CD4-positive, alpha-beta T cell (primary cell): ENCODE measurements at regions not wholly inside any gene's neighbourhood (a gene's known extent, or its start where the extent isn't known, plus 50 kb on each side); places are given as distances from the start of the nearest gene placed in this dataset.
"Not testable (repeated sequence)": the region's sequence is repeated elsewhere in the genome, so short reads cannot be mapped to it uniquely, and the experiment has no call there.

ENCODE experiments used
- ATAC-seq: fragments of 200-7000 bp; cut with Tn5 transposase; one replicate; pipeline ENCODE4 v1.10.0; 2022; ENCODE audit warnings: mild to moderate bottlenecking; ENCODE audit not compliant: poor library complexity
- CTCF ChIA-PET: fragments of 350-600 bp; sonication (Branson Sonifier 250); formaldehyde crosslinking; loops from one replicate; lab custom pipeline; 2021; ENCODE audit warnings: antibody characterized with exemption, inconsistent platforms; lab: Charles Lee
- POLR2A ChIA-PET: fragments of 350-600 bp; sonication (Branson Sonifier 250); formaldehyde crosslinking; loops from one replicate; lab custom pipeline; 2021; ENCODE audit warnings: antibody characterized with exemption, inconsistent platforms; lab: Charles Lee
- DNase-seq, 14 experiments: peaks; one replicate each; pipeline ENCODE4 v3.0.0-alpha.2; 2013 to 2020; ENCODE audit warnings: mixed read lengths in 2 of 14
- H3K27ac ChIP-seq, 2 donors: one replicate each; pipeline versions ENCODE4 v1.5.1 to v1.7.0; 2013; ENCODE audit warnings: low read length in 2 of 2, low read depth in 1 of 2, mild to moderate bottlenecking in 1 of 2
- H3K27me3 ChIP-seq, 2 experiments: 1 replicate in 1 of 2; 2 replicates in 1 of 2; pipeline versions ENCODE4 v1.6.1 to v1.7.0; 2013; ENCODE audit warnings: low read length in 2 of 2, control low read depth in 1 of 2, mild to moderate bottlenecking in 1 of 2, moderate library complexity in 1 of 2; ENCODE audit not compliant: insufficient read depth in 2 of 2, control insufficient read depth in 1 of 2
- H3K36me3 ChIP-seq: one replicate; pipeline ENCODE4 v1.6.1; 2013; ENCODE audit warnings: low read length, control low read depth; ENCODE audit not compliant: insufficient read depth
- H3K4me1 ChIP-seq: one replicate; pipeline ENCODE4 v1.6.1; 2013; ENCODE audit warnings: low read length, control low read depth; ENCODE audit not compliant: insufficient read depth
- H3K4me3 ChIP-seq: one replicate; pipeline ENCODE4 v1.5.1; 2013; ENCODE audit warnings: mild to moderate bottlenecking, low read length, moderate library complexity
- H3K9me3 ChIP-seq, 2 experiments: 1 replicate in 1 of 2; 2 replicates in 1 of 2; pipeline versions ENCODE4 v1.6.1 to v1.7.0; 2013; ENCODE audit warnings: low read length in 2 of 2, mild to moderate bottlenecking in 2 of 2, control low read depth in 1 of 2, moderate library complexity in 1 of 2; ENCODE audit not compliant: control insufficient read depth in 1 of 2, insufficient read depth in 1 of 2
- H3K27ac Mint-ChIP-seq: one replicate; pipeline ENCODE4 v1.8.0; 2020; ENCODE audit warnings: mixed read lengths
- H3K27me3 Mint-ChIP-seq: one replicate; pipeline ENCODE4 v1.8.0; 2021; ENCODE audit warnings: mixed read lengths
- H3K36me3 Mint-ChIP-seq: one replicate; pipeline ENCODE4 v1.8.0; 2021; ENCODE audit warnings: low read depth, mixed read lengths
- H3K4me1 Mint-ChIP-seq: one replicate; pipeline ENCODE4 v1.8.0; 2021; ENCODE audit warnings: low read depth, mixed read lengths
- H3K4me3 Mint-ChIP-seq: one replicate; pipeline ENCODE4 v1.8.0; 2020; ENCODE audit warnings: mild to moderate bottlenecking, mixed read lengths
- H3K9me3 Mint-ChIP-seq: one replicate; pipeline ENCODE4 v1.8.0; 2020; ENCODE audit warnings: mixed read lengths
- CTCF ChIP-seq: fragments of 200-600 bp; IDR thresholded peaks from one replicate; pipeline ENCODE4 v1.8.0; 2022; ENCODE audit warnings: antibody characterized with exemption, mild to moderate bottlenecking
- intact Hi-C, 2 experiments: fragments of 100-400 bp; cut with DNase I in 1 of 2; cut with micrococcal nuclease in 1 of 2; formaldehyde crosslinking; loops; one replicate each; pipeline versions ENCODE4 v1.15.1 to v1.9.0; 2023 to 2025; cut with DNase I, micrococcal nuclease

- ChIA-PET POLR2A (no interaction called here), CTCF (no interaction called here)
- H3K4me3 Mint-ChIP-seq = no peak overlapping the region
- ATAC-seq (no peak), DNase-seq (no peak)
- H3K27ac Mint-ChIP-seq = no peak overlapping the region
- no peak overlapping the region for H3K27ac ChIP-seq
- no peaks in the 10 kb centered on the region for H3K36me3 Mint-ChIP-seq
- H3K4me3 ChIP-seq = no peak overlapping the region
- no peaks in the 10 kb centered on the region for H3K27me3 Mint-ChIP-seq
- no peak for TF ChIP-seq CTCF
- H3K36me3 ChIP-seq = no peaks in the 10 kb centered on the region
- no peaks in the 10 kb centered on the region for H3K9me3 ChIP-seq
- no peaks in the 10 kb centered on the region for H3K4me1 Mint-ChIP-seq
- intact Hi-C loops = no loop called here
- H3K27me3 ChIP-seq = no peaks in the 10 kb centered on the region
- no peaks in the 10 kb centered on the region for H3K4me1 ChIP-seq
- H3K9me3 Mint-ChIP-seq = peaks cover 1% of the 10 kb centered on the region
These were observed 70.5 kb upstream of the ABCB5 start for GRCh38 chr7:20545016-20545415.

GRCh38 chr7:20546958-20547357 lies 68.5 kb upstream of the ABCB5 start:
- H3K4me3 Mint-ChIP-seq, H3K4me1 Mint-ChIP-seq, H3K36me3 ChIP-seq, H3K4me3 ChIP-seq, POLR2A ChIA-PET, H3K4me1 ChIP-seq, H3K36me3 Mint-ChIP-seq, H3K27me3 Mint-ChIP-seq, H3K27me3 ChIP-seq, CTCF ChIA-PET, DNase-seq, H3K27ac ChIP-seq, H3K9me3 Mint-ChIP-seq, ATAC-seq, H3K27ac Mint-ChIP-seq, H3K9me3 ChIP-seq, intact Hi-C loops: not testable (repeated sequence)

- Mint-ChIP-seq H3K27me3 (no peaks in the 10 kb centered on the region), H3K4me3 (no peak overlapping the region), H3K9me3 (no peaks in the 10 kb centered on the region), H3K36me3 (no peaks in the 10 kb centered on the region), H3K27ac (no peak overlapping the region), H3K4me1 (no peaks in the 10 kb centered on the region)
- Histone ChIP-seq H3K4me3 (no peak overlapping the region), H3K27me3 (no peaks in the 10 kb centered on the region), H3K9me3 (peaks cover 0 to under 1% of the 10 kb centered on the region in 2 experiments), H3K36me3 (no peaks in the 10 kb centered on the region), H3K27ac (no peak overlapping the region), H3K4me1 (no peaks in the 10 kb centered on the region)
- intact Hi-C loops = no loop called here
- no peak for TF ChIP-seq CTCF
- DNase-seq = no peak
- CTCF ChIA-PET = interaction anchor here (0.7 to 0.9 kb wide), 2 partner anchors 9 to 13 kb away, joined by 3 read pairs; no protein-coding TSS in a partner anchor
- ATAC-seq = no peak
- POLR2A ChIA-PET = no interaction called here
These were observed 61.4 kb upstream of the ABCB5 start for GRCh38 chr7:20554072-20554471.

GRCh38 chr7:20556091-20556490 lies 59.4 kb upstream of the ABCB5 start:
- Histone ChIP-seq H3K27ac (no peak overlapping the region), H3K4me1 (no peaks in the 10 kb centered on the region), H3K4me3 (no peak overlapping the region), H3K27me3 (no peaks in the 10 kb centered on the region), H3K36me3 (no peaks in the 10 kb centered on the region), H3K9me3 (peaks cover 0 to 14% of the 10 kb centered on the region in 2 experiments)
- ATAC-seq (no peak), DNase-seq (no peak)
- ChIA-PET CTCF (no interaction called here), POLR2A (no interaction called here)
- Mint-ChIP-seq H3K4me3 (no peak overlapping the region), H3K36me3 (no peaks in the 10 kb centered on the region), H3K27ac (no peak overlapping the region), H3K27me3 (no peaks in the 10 kb centered on the region), H3K9me3 (no peaks in the 10 kb centered on the region), H3K4me1 (no peaks in the 10 kb centered on the region)
- TF ChIP-seq CTCF = no peak
- intact Hi-C loops = no loop called here
